ENCODE measurements at regions not wholly inside any gene's neighbourhood (a gene's known extent, or its start where the extent isn't known, plus 50 kb on each side); places are given as distances from the start of the nearest gene placed in this dataset.

GRCh38 chr14:51449681-51450080 is 202.0 kb upstream of the FRMD6 start:
- WGBS (ENCODE audit: insufficient coverage), result no CpG with 5 or more reads among the region's 1 CpG
- ChIA-PET CTCF (no interaction called here), POLR2A (no interaction called here)
- DNase-seq, result no peak
- no peaks in the 10 kb centered on the region for H3K4me1 ChIP-seq (ENCODE audit: control extremely low read depth in 1 of 4, control insufficient read depth in 4 of 4, insufficient read depth in 4 of 4, low read length in 3 of 4)
- no peak overlapping the region for H3K4me3 ChIP-seq (ENCODE audit: control insufficient read depth in 1 of 7, extremely low read depth in 1 of 7, insufficient read depth in 4 of 7, low read depth in 2 of 7, low read length in 6 of 7)
- peaks cover 0 to 7% (median 0%) of the 10 kb centered on the region in 5 experiments for H3K27me3 ChIP-seq (replicated peaks in 2 of 5; ENCODE audit: control insufficient read depth in 4 of 5, insufficient read depth in 5 of 5, low read length in 4 of 5)
- H3K36me3 ChIP-seq (ENCODE audit: control insufficient read depth in 4 of 4, insufficient read depth in 4 of 4, low read length in 3 of 4), result no peaks in the 10 kb centered on the region
- H3K27ac ChIP-seq (ENCODE audit: insufficient read depth in 1 of 2, low read depth in 1 of 2, low read length in 2 of 2, poor library complexity in 1 of 2, severe bottlenecking in 2 of 2), result no peak overlapping the region
- H3K9me3 ChIP-seq (ENCODE audit: control extremely low read depth in 1 of 5, control insufficient read depth in 4 of 5, insufficient read depth in 2 of 5, low read depth in 1 of 5, low read length in 4 of 5), result no peaks in the 10 kb centered on the region

DNA sequence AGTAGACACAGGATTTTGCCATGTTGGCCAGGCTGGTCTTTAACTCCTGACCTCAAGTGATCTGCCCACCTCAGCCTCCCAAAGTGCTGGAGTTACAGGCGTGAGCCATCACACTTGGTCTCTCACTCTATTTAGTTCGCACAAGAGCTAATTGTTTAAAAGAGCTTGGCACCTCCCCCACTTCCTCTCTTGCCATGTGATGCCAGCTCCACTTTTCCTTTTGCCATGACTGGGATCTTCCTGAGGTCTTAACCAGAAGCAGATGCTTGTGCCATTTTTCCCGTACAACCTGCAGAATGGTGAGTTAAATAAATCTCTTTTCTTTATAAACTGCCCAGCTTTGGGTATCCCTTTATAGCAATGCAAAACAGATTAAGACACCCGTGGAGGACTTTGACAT is 200.1 kb upstream of the FRMD6 start:
- Histone ChIP-seq H3K4me1 (ENCODE audit: control extremely low read depth in 1 of 4, control insufficient read depth in 4 of 4, insufficient read depth in 4 of 4, low read length in 3 of 4) (no peaks in the 10 kb centered on the region), H3K27ac (ENCODE audit: insufficient read depth in 1 of 2, low read depth in 1 of 2, low read length in 2 of 2, poor library complexity in 1 of 2, severe bottlenecking in 2 of 2) (no peak overlapping the region), H3K36me3 (ENCODE audit: control insufficient read depth in 4 of 4, insufficient read depth in 4 of 4, low read length in 3 of 4) (no peaks in the 10 kb centered on the region), H3K4me3 (ENCODE audit: control insufficient read depth in 1 of 7, extremely low read depth in 1 of 7, insufficient read depth in 4 of 7, low read depth in 2 of 7, low read length in 6 of 7) (no peak overlapping the region), H3K9me3 (ENCODE audit: control extremely low read depth in 1 of 5, control insufficient read depth in 4 of 5, insufficient read depth in 2 of 5, low read depth in 1 of 5, low read length in 4 of 5) (no peaks in the 10 kb centered on the region), H3K27me3 (replicated peaks in 2 of 5; ENCODE audit: control insufficient read depth in 4 of 5, insufficient read depth in 5 of 5, low read length in 4 of 5) (peaks cover 0 to 6% (median 0%) of the 10 kb centered on the region in 5 experiments)
- ChIA-PET POLR2A (no interaction called here), CTCF (no interaction called here)
- DNase-seq, result no peak
- 96% methylated on average over 2 of the region's 4 CpGs for WGBS (ENCODE audit: insufficient coverage)

- peaks cover 0 to 3% (median 0%) of the 10 kb centered on the region in 5 experiments for H3K27me3 ChIP-seq (replicated peaks in 2 of 5; ENCODE audit: control insufficient read depth in 4 of 5, insufficient read depth in 5 of 5, low read length in 4 of 5)
- CTCF ChIA-PET, result no interaction called here
- H3K4me1 ChIP-seq (ENCODE audit: control extremely low read depth in 1 of 4, control insufficient read depth in 4 of 4, insufficient read depth in 4 of 4, low read length in 3 of 4), result no peaks in the 10 kb centered on the region
- no peak for DNase-seq
- POLR2A ChIA-PET, result no interaction called here
- no peak overlapping the region for H3K4me3 ChIP-seq (ENCODE audit: control insufficient read depth in 1 of 7, extremely low read depth in 1 of 7, insufficient read depth in 4 of 7, low read depth in 2 of 7, low read length in 6 of 7)
- no peaks in the 10 kb centered on the region for H3K36me3 ChIP-seq (ENCODE audit: control insufficient read depth in 4 of 4, insufficient read depth in 4 of 4, low read length in 3 of 4)
- WGBS (ENCODE audit: insufficient coverage), result 97% methylated on average over 8 of the region's 8 CpGs
- H3K27ac ChIP-seq (ENCODE audit: insufficient read depth in 1 of 2, low read depth in 1 of 2, low read length in 2 of 2, poor library complexity in 1 of 2, severe bottlenecking in 2 of 2), result no peak overlapping the region
- H3K9me3 ChIP-seq (ENCODE audit: control extremely low read depth in 1 of 5, control insufficient read depth in 4 of 5, insufficient read depth in 2 of 5, low read depth in 1 of 5, low read length in 4 of 5), result peaks cover 0 to 2% (median 0%) of the 10 kb centered on the region in 5 experiments
These were observed 197.8 kb upstream of the FRMD6 start for GRCh38 chr14:51453869-51454268.

DNA sequence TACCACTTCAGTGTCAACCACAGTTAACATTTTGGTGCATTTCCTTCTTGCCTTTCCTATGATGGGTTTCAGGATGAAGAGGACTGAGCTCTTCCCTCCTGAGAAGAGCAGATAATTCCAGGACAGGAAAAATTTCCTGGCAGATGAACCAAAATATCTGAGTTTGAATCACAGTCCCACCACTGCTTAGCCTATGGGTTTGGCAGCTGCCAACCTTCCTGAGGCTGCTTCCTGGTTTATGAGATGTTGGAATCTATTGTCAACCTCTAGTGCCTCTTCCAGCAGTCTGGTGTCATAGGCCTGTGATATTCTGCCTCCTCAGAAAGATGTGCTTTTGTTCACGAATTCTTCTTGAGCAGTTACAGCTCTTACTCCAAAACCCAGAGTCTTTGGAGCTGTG is 197.4 kb upstream of the FRMD6 start:
- POLR2A ChIA-PET, result no interaction called here
- H3K4me3 ChIP-seq (ENCODE audit: control insufficient read depth in 1 of 7, extremely low read depth in 1 of 7, insufficient read depth in 4 of 7, low read depth in 2 of 7, low read length in 6 of 7), result no peak overlapping the region
- H3K27ac ChIP-seq (ENCODE audit: insufficient read depth in 1 of 2, low read depth in 1 of 2, low read length in 2 of 2, poor library complexity in 1 of 2, severe bottlenecking in 2 of 2), result no peak overlapping the region
- DNase-seq, result no peak
- H3K36me3 ChIP-seq (ENCODE audit: control insufficient read depth in 4 of 4, insufficient read depth in 4 of 4, low read length in 3 of 4), result no peaks in the 10 kb centered on the region
- 100% methylated on average over 1 of the region's 1 CpG for WGBS (ENCODE audit: insufficient coverage)
- CTCF ChIA-PET, result no interaction called here
- peaks cover 0 to 3% (median 0%) of the 10 kb centered on the region in 5 experiments for H3K27me3 ChIP-seq (replicated peaks in 2 of 5; ENCODE audit: control insufficient read depth in 4 of 5, insufficient read depth in 5 of 5, low read length in 4 of 5)
- no peaks in the 10 kb centered on the region for H3K4me1 ChIP-seq (ENCODE audit: control extremely low read depth in 1 of 4, control insufficient read depth in 4 of 4, insufficient read depth in 4 of 4, low read length in 3 of 4)
- peaks cover 0 to 2% (median 0%) of the 10 kb centered on the region in 5 experiments for H3K9me3 ChIP-seq (ENCODE audit: control extremely low read depth in 1 of 5, control insufficient read depth in 4 of 5, insufficient read depth in 2 of 5, low read depth in 1 of 5, low read length in 4 of 5)

GRCh38 chr14:51455041-51455835 is 196.5 kb upstream of the FRMD6 start:
- CTCF ChIA-PET, result no interaction called here
- 95% methylated on average over 5 of the region's 7 CpGs for WGBS (ENCODE audit: insufficient coverage)

GRCh38 chr14:51457843-51458562 is 193.7 kb upstream of the FRMD6 start:
- Histone ChIP-seq H3K9me3 (ENCODE audit: control extremely low read depth in 1 of 5, control insufficient read depth in 4 of 5, insufficient read depth in 2 of 5, low read depth in 1 of 5, low read length in 4 of 5) (peaks cover 0 to 2% (median 0%) of the 10 kb centered on the region in 5 experiments), H3K27ac (ENCODE audit: insufficient read depth in 1 of 2, low read depth in 1 of 2, low read length in 2 of 2, poor library complexity in 1 of 2, severe bottlenecking in 2 of 2) (no peak overlapping the region), H3K4me3 (ENCODE audit: control insufficient read depth in 1 of 7, extremely low read depth in 1 of 7, insufficient read depth in 4 of 7, low read depth in 2 of 7, low read length in 6 of 7) (no peak overlapping the region), H3K36me3 (ENCODE audit: control insufficient read depth in 4 of 4, insufficient read depth in 4 of 4, low read length in 3 of 4) (no peaks in the 10 kb centered on the region), H3K4me1 (ENCODE audit: control extremely low read depth in 1 of 4, control insufficient read depth in 4 of 4, insufficient read depth in 4 of 4, low read length in 3 of 4) (no peaks in the 10 kb centered on the region), H3K27me3 (replicated peaks in 2 of 5; ENCODE audit: control insufficient read depth in 4 of 5, insufficient read depth in 5 of 5, low read length in 4 of 5) (peaks cover 0 to 3% (median 0%) of the 10 kb centered on the region in 5 experiments)
- ChIA-PET POLR2A (no interaction called here), CTCF (no interaction called here)
- WGBS (ENCODE audit: insufficient coverage), result no CpG with 5 or more reads among the region's 1 CpG
- DNase-seq, result no peak

More at GRCh38 chr14:51455041-51455835, 196.5 kb upstream of the FRMD6 start:
- no peaks in the 10 kb centered on the region for H3K36me3 ChIP-seq (ENCODE audit: control insufficient read depth in 4 of 4, insufficient read depth in 4 of 4, low read length in 3 of 4)
- no peak for DNase-seq
- peaks cover 0 to 2% (median 0%) of the 10 kb centered on the region in 5 experiments for H3K9me3 ChIP-seq (ENCODE audit: control extremely low read depth in 1 of 5, control insufficient read depth in 4 of 5, insufficient read depth in 2 of 5, low read depth in 1 of 5, low read length in 4 of 5)
- no peak overlapping the region for H3K27ac ChIP-seq (ENCODE audit: insufficient read depth in 1 of 2, low read depth in 1 of 2, low read length in 2 of 2, poor library complexity in 1 of 2, severe bottlenecking in 2 of 2)
- H3K4me3 ChIP-seq (ENCODE audit: control insufficient read depth in 1 of 7, extremely low read depth in 1 of 7, insufficient read depth in 4 of 7, low read depth in 2 of 7, low read length in 6 of 7), result no peak overlapping the region
- no peaks in the 10 kb centered on the region for H3K4me1 ChIP-seq (ENCODE audit: control extremely low read depth in 1 of 4, control insufficient read depth in 4 of 4, insufficient read depth in 4 of 4, low read length in 3 of 4)
- peaks cover 0 to 3% (median 0%) of the 10 kb centered on the region in 5 experiments for H3K27me3 ChIP-seq (replicated peaks in 2 of 5; ENCODE audit: control insufficient read depth in 4 of 5, insufficient read depth in 5 of 5, low read length in 4 of 5)
- POLR2A ChIA-PET, result no interaction called here

DNA sequence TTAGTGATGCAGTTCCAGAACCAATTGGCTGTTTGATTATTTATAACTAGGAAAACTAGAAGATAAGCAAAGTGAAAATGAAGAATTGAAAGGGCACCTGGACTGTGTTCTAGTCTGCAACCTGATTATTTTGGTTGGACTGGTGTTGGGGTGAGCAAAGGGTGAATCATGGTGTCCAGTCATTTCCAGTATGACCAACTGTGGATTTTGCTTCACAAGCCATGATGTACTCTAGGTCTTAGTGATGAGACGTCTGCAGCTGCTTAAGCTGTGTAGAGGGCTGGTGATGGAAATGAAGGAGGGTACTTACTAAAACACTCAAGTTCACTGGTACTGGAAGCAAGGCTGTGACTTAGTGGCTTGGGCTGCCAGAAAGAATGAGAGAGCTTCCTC is 193.2 kb upstream of the FRMD6 start:
- H3K4me3 ChIP-seq (ENCODE audit: control insufficient read depth in 1 of 7, extremely low read depth in 1 of 7, insufficient read depth in 4 of 7, low read depth in 2 of 7, low read length in 6 of 7), result no peak overlapping the region
- no peak for DNase-seq
- H3K9me3 ChIP-seq (ENCODE audit: control extremely low read depth in 1 of 5, control insufficient read depth in 4 of 5, insufficient read depth in 2 of 5, low read depth in 1 of 5, low read length in 4 of 5), result peaks cover 0 to 2% (median 0%) of the 10 kb centered on the region in 5 experiments
- H3K27ac ChIP-seq (ENCODE audit: insufficient read depth in 1 of 2, low read depth in 1 of 2, low read length in 2 of 2, poor library complexity in 1 of 2, severe bottlenecking in 2 of 2), result no peak overlapping the region
- H3K4me1 ChIP-seq (ENCODE audit: control extremely low read depth in 1 of 4, control insufficient read depth in 4 of 4, insufficient read depth in 4 of 4, low read length in 3 of 4), result no peaks in the 10 kb centered on the region
- POLR2A ChIA-PET, result no interaction called here
- peaks cover 0 to 3% (median 0%) of the 10 kb centered on the region in 5 experiments for H3K27me3 ChIP-seq (replicated peaks in 2 of 5; ENCODE audit: control insufficient read depth in 4 of 5, insufficient read depth in 5 of 5, low read length in 4 of 5)
- WGBS (ENCODE audit: insufficient coverage), result no CpG with 5 or more reads among the region's 1 CpG
- no peaks in the 10 kb centered on the region for H3K36me3 ChIP-seq (ENCODE audit: control insufficient read depth in 4 of 4, insufficient read depth in 4 of 4, low read length in 3 of 4)
- CTCF ChIA-PET, result no interaction called here
